Psoas muscle (tissue), 7 donors: ENCODE measurements at regions not wholly inside any gene's neighbourhood (a gene's known extent, or its start where the extent isn't known, plus 50 kb on each side); places are given as distances from the start of the nearest gene placed in this dataset.

Experiments
- ATAC-seq, 4 donors: fragments of 200-7000 bp; cut with Tn5 transposase; one replicate each; pipeline ENCODE4 v1.9.1; 2020; ENCODE audit warnings: moderate library complexity in 3 of 4, mild to moderate bottlenecking in 2 of 4
- DNase-seq, 2 donors: peaks; one replicate each; pipeline ENCODE4 v3.0.0-alpha.2; 2020
- H3K27ac ChIP-seq: fragments of 200-600 bp; one replicate; pipeline ENCODE4 v1.8.0; 2022
- H3K27me3 ChIP-seq, 3 donors: fragments of 200-600 bp in 1 of 3; one replicate each; pipeline versions ENCODE4 v1.6.1 to v1.8.0; 2013 to 2022; ENCODE audit warnings: low read length in 2 of 3, mild to moderate bottlenecking in 2 of 3, moderate library complexity in 1 of 3; ENCODE audit not compliant: insufficient read depth in 3 of 3
- H3K36me3 ChIP-seq, 2 donors: fragments of 200-600 bp in 1 of 2; one replicate each; pipeline versions ENCODE4 v1.6.1 to v1.8.0; 2013 to 2022; ENCODE audit warnings: low read depth in 1 of 2, mild to moderate bottlenecking in 1 of 2, moderate library complexity in 1 of 2; ENCODE audit not compliant: insufficient read depth in 1 of 2
- H3K4me1 ChIP-seq: fragments of 200-600 bp; one replicate; pipeline ENCODE4 v1.8.0; 2022
- H3K4me3 ChIP-seq: fragments of 200-600 bp; one replicate; pipeline ENCODE4 v1.8.0; 2022; ENCODE audit warnings: mild to moderate bottlenecking
- H3K9me3 ChIP-seq: fragments of 200-600 bp; one replicate; pipeline ENCODE4 v1.8.0; 2022
- WGBS, 3 donors: extraction: QIAGEN DNeasy Blood & Tissue Kit; methylation state at CpG; one replicate each; pipeline versions ENCODE4 v1.1.6 to v1.1.7; 2013; 5-methylcytosine and 5-hydroxymethylcytosine counted together
- intact Hi-C, 2 donors: fragments of 100-400 bp; cut with DNase I; formaldehyde crosslinking; loops; one replicate each; pipeline versions ENCODE4 v1.11.0 to v1.14.2; 2022
- TF ChIP-seq, protein P1 (sequence below): fragments of 200-600 bp; IDR thresholded peaks from one replicate; pipeline ENCODE4 v1.8.0; 2022; ENCODE audit warnings: antibody characterized with exemption
- donor health status: healthy with polysubstance abuse.
- donor health status: DM: no; HTN: no; CAD: no; lungs with moderate emphysema.
- donor health status: Bipolar disorder and iron deficiency.
- donor health status: healthy.
- donor health status: DM: yes; HTN: yes; CAD: no.
- donor health status: DM: no; HTN: no; CAD: no.
- donor health status: DM: yes; HTN: yes; CAD: no.

DNA sequence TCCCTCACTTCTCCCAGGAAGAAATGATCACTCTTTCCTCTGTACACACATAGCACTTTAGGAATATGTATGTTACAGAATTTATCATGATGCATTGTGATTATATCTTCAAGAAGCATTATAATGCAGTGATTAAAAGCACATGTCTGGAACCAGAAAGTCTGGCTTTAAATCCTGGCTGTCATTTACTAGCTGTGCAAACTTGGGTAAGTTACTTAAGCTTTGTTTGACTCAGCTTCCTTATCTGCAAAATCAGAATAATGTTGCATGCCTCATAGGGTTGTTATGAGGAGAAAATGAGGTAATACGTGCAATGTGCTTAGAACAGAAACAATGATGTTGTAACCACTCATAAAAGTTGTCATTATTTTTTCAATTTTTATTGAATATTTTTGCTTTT is 156.3 kb upstream of the ZKSCAN2 start:
- Histone ChIP-seq H3K36me3 (no peaks in the 10 kb centered on the region), H3K27me3 (no peaks in the 10 kb centered on the region), H3K9me3 (no peaks in the 10 kb centered on the region), H3K27ac (no peak overlapping the region), H3K4me3 (no peak overlapping the region), H3K4me1 (no peaks in the 10 kb centered on the region)
- DNase-seq (no peak), ATAC-seq (no peak)
- 74 to 86% (median 78%) methylated on average over 1 of the region's 1 CpG for WGBS, 3 donors
- intact Hi-C loops = no loop called here
- TF ChIP-seq, protein P1, sequence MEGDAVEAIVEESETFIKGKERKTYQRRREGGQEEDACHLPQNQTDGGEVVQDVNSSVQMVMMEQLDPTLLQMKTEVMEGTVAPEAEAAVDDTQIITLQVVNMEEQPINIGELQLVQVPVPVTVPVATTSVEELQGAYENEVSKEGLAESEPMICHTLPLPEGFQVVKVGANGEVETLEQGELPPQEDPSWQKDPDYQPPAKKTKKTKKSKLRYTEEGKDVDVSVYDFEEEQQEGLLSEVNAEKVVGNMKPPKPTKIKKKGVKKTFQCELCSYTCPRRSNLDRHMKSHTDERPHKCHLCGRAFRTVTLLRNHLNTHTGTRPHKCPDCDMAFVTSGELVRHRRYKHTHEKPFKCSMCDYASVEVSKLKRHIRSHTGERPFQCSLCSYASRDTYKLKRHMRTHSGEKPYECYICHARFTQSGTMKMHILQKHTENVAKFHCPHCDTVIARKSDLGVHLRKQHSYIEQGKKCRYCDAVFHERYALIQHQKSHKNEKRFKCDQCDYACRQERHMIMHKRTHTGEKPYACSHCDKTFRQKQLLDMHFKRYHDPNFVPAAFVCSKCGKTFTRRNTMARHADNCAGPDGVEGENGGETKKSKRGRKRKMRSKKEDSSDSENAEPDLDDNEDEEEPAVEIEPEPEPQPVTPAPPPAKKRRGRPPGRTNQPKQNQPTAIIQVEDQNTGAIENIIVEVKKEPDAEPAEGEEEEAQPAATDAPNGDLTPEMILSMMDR = no peak

DNA sequence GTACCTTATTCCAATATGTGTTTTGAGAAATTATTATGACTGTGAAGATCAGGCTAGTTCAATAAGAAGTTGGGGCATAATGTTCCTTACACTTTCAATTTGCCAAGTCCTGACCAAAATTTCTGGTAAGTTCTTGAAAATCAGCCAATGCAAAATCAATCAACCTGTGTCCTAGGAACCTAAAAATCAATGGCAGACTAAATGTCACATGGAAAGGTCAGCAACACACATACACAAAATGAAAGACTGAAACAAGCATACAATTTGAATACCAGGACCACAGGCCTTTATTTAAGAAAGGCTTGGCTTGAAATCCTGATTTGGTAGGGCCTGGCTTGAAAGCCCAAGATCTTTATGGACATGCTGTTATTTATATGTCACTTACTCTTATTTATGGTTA is 155.5 kb upstream of the ZKSCAN2 start:
- H3K27ac ChIP-seq = no peak overlapping the region
- no peak for DNase-seq
- no peaks in the 10 kb centered on the region for H3K36me3 ChIP-seq
- TF ChIP-seq, protein P1 = no peak
- H3K4me3 ChIP-seq = no peak overlapping the region
- no peak for ATAC-seq
- no peaks in the 10 kb centered on the region for H3K9me3 ChIP-seq
- H3K27me3 ChIP-seq = no peaks in the 10 kb centered on the region
- no peaks in the 10 kb centered on the region for H3K4me1 ChIP-seq
- intact Hi-C loops = no loop called here

DNA sequence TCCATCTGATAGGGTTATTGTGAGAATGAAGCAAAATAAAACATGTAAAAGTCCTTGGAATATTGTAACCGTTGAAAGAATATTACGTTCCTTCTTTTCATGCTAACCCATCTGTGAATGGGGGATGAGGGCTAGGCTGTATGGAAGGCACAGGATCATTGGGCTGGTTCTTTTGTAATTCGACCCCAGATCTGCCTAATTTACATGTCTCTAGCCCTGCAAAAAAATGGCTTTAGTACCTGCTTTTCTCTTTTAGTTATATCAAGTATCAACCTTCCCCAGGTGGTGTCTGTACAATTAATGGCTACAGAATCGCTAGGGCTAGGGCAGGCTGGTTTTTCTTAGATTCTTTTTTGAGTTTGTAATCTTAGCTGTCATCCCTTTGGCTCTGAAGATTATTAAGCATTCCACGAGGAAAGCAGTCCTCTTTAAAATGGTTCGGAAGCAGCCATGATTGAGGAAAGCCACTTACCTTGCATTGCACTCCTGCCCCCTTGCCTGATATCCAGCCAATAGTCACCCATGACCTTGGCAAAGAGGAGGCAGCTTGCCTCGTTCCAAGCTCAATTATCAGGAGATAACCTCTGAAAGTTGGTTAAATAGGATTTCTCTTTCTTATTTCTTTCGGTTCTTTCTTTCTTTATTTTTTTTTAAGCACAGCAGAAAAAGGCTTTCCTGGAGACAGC is 153.9 kb upstream of the ZKSCAN2 start:
- H3K9me3 ChIP-seq = no peaks in the 10 kb centered on the region
- no peaks in the 10 kb centered on the region for H3K27me3 ChIP-seq
- DNase-seq = no peak
- no peak for ATAC-seq
- H3K4me3 ChIP-seq = no peak overlapping the region
- WGBS, 3 donors = 39 to 44% (median 42%) methylated on average over 8 of the region's 8 CpGs
- intact Hi-C loops = no loop called here
- H3K27ac ChIP-seq = no peak overlapping the region
- H3K36me3 ChIP-seq = no peaks in the 10 kb centered on the region
- TF ChIP-seq, protein P1 = no peak
- no peaks in the 10 kb centered on the region for H3K4me1 ChIP-seq

DNA sequence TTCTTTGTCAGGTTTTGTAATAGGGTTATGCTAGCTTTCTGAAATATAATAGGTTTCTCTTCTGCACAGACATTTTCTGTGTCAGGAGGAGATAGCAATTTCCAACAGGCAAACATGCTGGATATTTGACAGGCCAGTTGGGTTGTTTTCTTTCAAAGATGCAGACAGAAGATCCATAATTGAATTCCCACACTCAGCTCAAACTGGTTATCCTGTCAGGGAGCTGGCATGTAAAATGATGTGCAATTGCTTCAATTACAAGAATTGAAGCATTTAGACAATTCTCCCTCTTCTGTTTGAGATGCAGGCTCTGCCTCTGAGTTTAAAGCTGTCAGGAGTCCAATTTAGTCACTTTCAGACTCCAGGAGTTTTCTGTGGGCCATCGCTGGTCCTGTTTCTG is 146.2 kb upstream of the ZKSCAN2 start:
- TF ChIP-seq, protein P1 = no peak
- Histone ChIP-seq H3K4me1 (no peaks in the 10 kb centered on the region), H3K36me3 (no peaks in the 10 kb centered on the region), H3K27me3 (no peaks in the 10 kb centered on the region), H3K27ac (no peak overlapping the region), H3K9me3 (no peaks in the 10 kb centered on the region), H3K4me3 (no peak overlapping the region)
- DNase-seq (no peak), ATAC-seq (no peak)
- intact Hi-C loops = no loop called here
- WGBS, 3 donors = 80 to 88% (median 86%) methylated on average over 1 of the region's 1 CpG

DNA sequence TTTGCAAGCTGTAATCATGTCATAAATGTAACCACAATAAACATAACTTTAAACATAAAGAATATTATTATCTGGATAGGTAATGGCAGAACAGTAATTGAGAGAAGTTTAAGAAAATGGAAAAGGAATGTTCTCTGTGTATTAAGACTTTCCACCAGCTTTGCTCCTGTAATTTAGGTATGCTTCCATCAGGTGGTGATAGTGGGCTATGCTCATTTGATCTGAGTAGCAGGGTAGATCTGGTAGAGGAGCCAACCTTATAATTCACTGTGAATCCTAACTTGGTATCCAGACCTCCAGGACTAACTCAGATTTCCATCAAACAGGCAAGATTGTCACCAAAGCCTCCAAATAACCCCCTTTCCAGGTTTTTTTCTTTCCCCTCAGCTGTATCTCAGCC is 137.9 kb upstream of the ZKSCAN2 start:
- H3K9me3 ChIP-seq = peaks cover 9% of the 10 kb centered on the region
- no peak overlapping the region for H3K4me3 ChIP-seq
- intact Hi-C loops = no loop called here
- no peak for DNase-seq
- TF ChIP-seq, protein P1 = no peak
- no peak overlapping the region for H3K27ac ChIP-seq
- no peaks in the 10 kb centered on the region for H3K4me1 ChIP-seq
- H3K27me3 ChIP-seq = no peaks in the 10 kb centered on the region
- H3K36me3 ChIP-seq = no peaks in the 10 kb centered on the region
- no peak for ATAC-seq
